Tibial artery (tissue), 4 donors: ENCODE measurements at regions not wholly inside any gene's neighbourhood (a gene's known extent, or its start where the extent isn't known, plus 50 kb on each side); places are given as distances from the start of the nearest gene placed in this dataset.

ENCODE experiments used
- DNase-seq, 2 donors: peaks; one replicate each; pipeline ENCODE4 v3.0.0-alpha.2; 2019
- H3K27ac ChIP-seq, 2 donors: fragments of 200-600 bp; sonication (generic) in 1 of 2; 1 replicate in 1 of 2; 2 replicates in 1 of 2; pipeline ENCODE4 v1.5.1; 2018 to 2019; ENCODE audit warnings: mild to moderate bottlenecking in 1 of 2
- H3K27me3 ChIP-seq, 2 donors: fragments of 200-600 bp; sonication (generic) in 1 of 2; one replicate each; pipeline versions ENCODE4 v1.5.1 to v1.6.0; 2016 to 2019
- H3K36me3 ChIP-seq, 3 donors: fragments of 200-600 bp; sonication (generic) in 2 of 3; one replicate each; pipeline ENCODE4 v1.5.1; 2016 to 2019; ENCODE audit warnings: mild to moderate bottlenecking in 2 of 3
- H3K4me1 ChIP-seq, 4 donors: fragments of 200-600 bp; sonication (generic) in 2 of 4; 1 replicate in 3 of 4; 2 replicates in 1 of 4; pipeline ENCODE4 v1.5.1; 2016 to 2019
- H3K4me3 ChIP-seq, 2 donors: fragments of 200-600 bp; sonication (generic) in 1 of 2; 1 replicate in 1 of 2; 2 replicates in 1 of 2; pipeline ENCODE4 v1.5.1; 2018 to 2019; ENCODE audit warnings: mild to moderate bottlenecking in 2 of 2
- H3K9me3 ChIP-seq, 3 donors: fragments of 200-600 bp; sonication (generic) in 1 of 3; one replicate each; pipeline ENCODE4 v1.5.1; 2016 to 2019
- intact Hi-C: fragments of 100-400 bp; cut with DNase I; formaldehyde crosslinking; loops from one replicate; pipeline ENCODE4 v1.15.0; 2023; ENCODE audit warnings: low total_unique reads
- TF ChIP-seq, protein P1 (sequence below), 2 experiments: fragments of 200-600 bp in 1 of 2; fragments of 450-650 bp in 1 of 2; IDR thresholded peaks; one replicate each; pipeline ENCODE4 v1.5.1; 2017 to 2019; ENCODE audit warnings: antibody characterized with exemption in 2 of 2, mild to moderate bottlenecking in 1 of 2, moderate library complexity in 1 of 2

DNA sequence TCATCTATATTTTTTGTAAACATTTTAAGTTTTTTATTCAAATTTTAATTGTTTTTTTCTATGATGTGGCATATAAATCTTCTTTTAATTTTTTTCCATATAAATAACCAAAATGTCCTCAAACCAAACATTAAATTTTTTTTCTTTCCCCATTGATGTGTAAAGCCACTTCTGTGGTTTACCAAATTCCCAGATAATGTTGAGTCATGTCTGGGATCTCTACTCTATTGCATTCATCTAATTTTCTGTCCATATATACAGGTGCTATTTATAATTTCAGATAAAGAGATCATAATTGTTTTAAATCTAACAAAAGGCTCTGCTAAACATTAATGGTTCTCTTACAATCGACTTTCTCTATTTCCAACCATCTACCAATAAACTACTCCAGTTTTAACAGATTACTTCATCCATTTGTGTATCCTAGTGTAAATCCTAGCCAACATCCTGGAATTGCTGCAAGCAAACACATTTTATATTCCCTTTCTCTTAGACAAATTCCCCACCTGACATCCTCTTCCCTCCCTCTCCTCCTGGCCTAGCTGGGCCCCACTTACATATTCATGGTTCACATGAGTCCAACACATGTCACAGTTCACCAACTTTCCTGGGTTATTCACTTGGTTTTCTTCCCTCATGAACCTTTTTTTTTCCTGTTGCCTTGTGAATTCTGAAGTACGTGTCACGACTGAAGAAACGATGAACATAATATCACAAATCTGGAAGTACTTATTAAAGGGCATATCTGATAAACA lies 368.0 kb upstream of the AGTR1 start:
- intact Hi-C loops, result no loop called here
- Histone ChIP-seq H3K4me1 (no peaks in the 10 kb centered on the region), H3K27ac (no peak overlapping the region), H3K9me3 (no peaks in the 10 kb centered on the region), H3K36me3 (no peaks in the 10 kb centered on the region), H3K27me3 (no peaks in the 10 kb centered on the region), H3K4me3 (no peak overlapping the region)
- no peak for DNase-seq
- TF ChIP-seq, protein P1, sequence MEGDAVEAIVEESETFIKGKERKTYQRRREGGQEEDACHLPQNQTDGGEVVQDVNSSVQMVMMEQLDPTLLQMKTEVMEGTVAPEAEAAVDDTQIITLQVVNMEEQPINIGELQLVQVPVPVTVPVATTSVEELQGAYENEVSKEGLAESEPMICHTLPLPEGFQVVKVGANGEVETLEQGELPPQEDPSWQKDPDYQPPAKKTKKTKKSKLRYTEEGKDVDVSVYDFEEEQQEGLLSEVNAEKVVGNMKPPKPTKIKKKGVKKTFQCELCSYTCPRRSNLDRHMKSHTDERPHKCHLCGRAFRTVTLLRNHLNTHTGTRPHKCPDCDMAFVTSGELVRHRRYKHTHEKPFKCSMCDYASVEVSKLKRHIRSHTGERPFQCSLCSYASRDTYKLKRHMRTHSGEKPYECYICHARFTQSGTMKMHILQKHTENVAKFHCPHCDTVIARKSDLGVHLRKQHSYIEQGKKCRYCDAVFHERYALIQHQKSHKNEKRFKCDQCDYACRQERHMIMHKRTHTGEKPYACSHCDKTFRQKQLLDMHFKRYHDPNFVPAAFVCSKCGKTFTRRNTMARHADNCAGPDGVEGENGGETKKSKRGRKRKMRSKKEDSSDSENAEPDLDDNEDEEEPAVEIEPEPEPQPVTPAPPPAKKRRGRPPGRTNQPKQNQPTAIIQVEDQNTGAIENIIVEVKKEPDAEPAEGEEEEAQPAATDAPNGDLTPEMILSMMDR (IDR thresholded peaks at IDR 0.05), result no peak

DNA sequence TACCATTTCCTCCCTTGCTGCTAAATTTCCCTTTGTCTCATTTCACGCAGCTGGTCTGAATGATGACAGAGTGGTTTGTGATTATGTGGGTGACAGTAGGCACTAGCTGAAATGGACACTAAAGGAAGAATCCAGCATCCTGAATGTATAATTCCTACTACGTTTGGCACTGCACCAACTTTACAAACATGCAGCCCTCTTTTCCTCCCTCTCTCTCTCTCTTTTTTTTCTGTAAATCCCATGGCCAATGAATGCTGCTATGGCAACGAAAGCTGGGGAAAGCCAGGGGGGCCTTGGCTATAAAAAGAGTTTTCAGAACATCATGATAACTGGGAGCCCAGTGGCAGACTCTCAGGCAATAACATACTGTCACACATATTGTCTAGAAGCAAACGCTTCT lies 367.2 kb upstream of the AGTR1 start:
- H3K4me3 ChIP-seq, result no peak overlapping the region
- no peak overlapping the region for H3K27ac ChIP-seq
- H3K9me3 ChIP-seq, result no peaks in the 10 kb centered on the region
- no peak for DNase-seq
- H3K4me1 ChIP-seq, result no peaks in the 10 kb centered on the region
- intact Hi-C loops, result no loop called here
- H3K27me3 ChIP-seq, result no peaks in the 10 kb centered on the region
- TF ChIP-seq, protein P1 (IDR thresholded peaks at IDR 0.05), result no peak
- no peaks in the 10 kb centered on the region for H3K36me3 ChIP-seq

DNA sequence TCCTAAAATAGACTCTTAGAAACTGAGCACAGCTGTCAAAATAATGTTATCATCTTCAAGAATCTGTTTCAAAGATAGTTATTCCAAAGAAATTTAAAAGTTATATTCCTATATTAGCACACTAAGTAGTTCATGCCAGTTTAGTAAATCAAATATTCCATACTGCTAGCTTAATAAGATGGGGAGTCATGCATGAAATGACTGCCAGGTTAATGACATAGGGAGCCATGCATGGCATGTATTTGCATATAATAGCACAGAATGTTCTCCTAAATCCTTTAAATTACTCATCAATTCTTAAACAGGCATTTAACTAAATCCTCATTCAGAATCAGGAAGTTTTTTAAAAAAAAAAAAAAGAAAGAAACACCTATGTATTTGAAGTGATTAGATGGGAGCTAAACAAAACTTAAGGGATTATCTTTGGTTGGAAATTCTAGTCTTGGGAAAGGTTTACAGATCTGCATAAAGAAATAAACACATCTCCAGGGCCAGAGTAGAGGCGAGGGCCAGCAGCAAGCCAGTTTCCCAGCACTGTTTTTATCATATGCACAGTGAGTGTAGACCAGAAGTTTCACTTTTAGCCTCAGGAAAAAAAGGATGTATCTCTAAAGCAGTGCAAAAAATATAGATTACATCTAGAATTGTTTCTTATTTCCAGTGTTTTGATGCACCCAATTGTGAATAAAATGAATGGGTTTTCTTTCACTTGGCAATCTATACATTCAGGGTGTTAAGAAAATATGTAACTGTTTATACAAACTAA lies 366.4 kb upstream of the AGTR1 start:
- H3K36me3 ChIP-seq, result no peaks in the 10 kb centered on the region
- no peak overlapping the region for H3K27ac ChIP-seq
- no peaks in the 10 kb centered on the region for H3K4me1 ChIP-seq
- H3K4me3 ChIP-seq, result no peak overlapping the region
- H3K27me3 ChIP-seq, result no peaks in the 10 kb centered on the region
- intact Hi-C loops, result no loop called here
- H3K9me3 ChIP-seq, result no peaks in the 10 kb centered on the region
- no peak for DNase-seq
- TF ChIP-seq, protein P1 (IDR thresholded peaks at IDR 0.05), result no peak

DNA sequence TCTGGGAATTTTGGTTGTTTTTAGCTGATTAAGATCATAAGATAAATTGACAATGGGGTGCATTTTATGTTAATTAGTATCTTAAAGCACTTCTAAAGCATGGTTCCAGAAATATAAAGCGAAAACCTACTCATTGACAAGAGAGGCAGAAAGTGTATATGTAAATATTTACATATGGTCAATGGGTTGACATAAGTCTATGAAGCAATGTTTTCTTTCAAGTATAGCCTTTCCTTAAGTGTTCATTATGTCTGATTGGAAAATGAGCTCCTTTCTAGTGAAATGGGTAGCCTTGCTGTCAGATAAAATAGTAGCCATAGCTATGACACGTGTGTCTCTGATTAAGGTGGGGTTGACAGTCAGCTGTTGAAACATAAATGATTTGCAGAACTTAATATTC lies 365.2 kb upstream of the AGTR1 start:
- Histone ChIP-seq H3K27me3 (no peaks in the 10 kb centered on the region), H3K4me1 (no peaks in the 10 kb centered on the region), H3K9me3 (no peaks in the 10 kb centered on the region), H3K4me3 (no peak overlapping the region), H3K36me3 (no peaks in the 10 kb centered on the region), H3K27ac (no peak overlapping the region)
- TF ChIP-seq, protein P1 (IDR thresholded peaks at IDR 0.05), result no peak
- intact Hi-C loops, result no loop called here
- DNase-seq, result no peak

DNA sequence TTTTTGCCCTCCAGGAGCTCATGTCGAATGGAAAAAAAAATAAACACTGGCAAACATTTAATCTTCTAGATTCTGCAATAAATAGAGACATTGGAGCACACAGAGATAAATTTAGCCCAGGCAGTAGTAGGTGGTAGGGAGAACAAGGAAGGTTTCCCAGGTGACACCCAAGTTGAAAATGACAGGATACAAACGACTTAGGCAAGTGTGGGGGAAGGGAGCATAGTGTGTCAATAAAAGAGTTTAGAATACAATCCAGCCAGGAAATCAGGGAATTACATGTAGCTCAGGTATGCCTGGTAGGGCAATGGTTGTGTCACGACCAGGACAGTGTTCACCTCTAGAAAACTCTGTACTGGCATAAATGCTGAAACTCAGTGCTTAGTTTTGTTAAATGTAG lies 364.6 kb upstream of the AGTR1 start:
- TF ChIP-seq, protein P1 (IDR thresholded peaks at IDR 0.05), result no peak
- Histone ChIP-seq H3K36me3 (no peaks in the 10 kb centered on the region), H3K4me1 (no peaks in the 10 kb centered on the region), H3K4me3 (no peak overlapping the region), H3K9me3 (no peaks in the 10 kb centered on the region), H3K27me3 (no peaks in the 10 kb centered on the region), H3K27ac (no peak overlapping the region)
- intact Hi-C loops, result no loop called here
- no peak for DNase-seq
